T-helper 17 cell (primary cell): ENCODE measurements at regions not wholly inside any gene's neighbourhood (a gene's known extent, or its start where the extent isn't known, plus 50 kb on each side); places are given as distances from the start of the nearest gene placed in this dataset.
"Not testable (repeated sequence)": the region's sequence is repeated elsewhere in the genome, so short reads cannot be mapped to it uniquely, and the experiment has no call there.

Experiments
- ATAC-seq: fragments of 150-1000 bp; cut with Tn5 transposase; 2 replicates; pipeline ENCODE4 v1.10.0; 2021; ENCODE audit warnings: mild to moderate bottlenecking, moderate library complexity
- DNase-seq, 3 donors: peaks; one replicate each; pipeline versions ENCODE4 v3.0.0 to v3.0.0-alpha.2; 2020 to 2021
- H3K9me3 ChIP-seq: one replicate; pipeline ENCODE4 v1.7.0; 2013; ENCODE audit warnings: low read length, mild to moderate bottlenecking; ENCODE audit not compliant: control insufficient read depth, poor library complexity, severe bottlenecking
- H3K27ac Mint-ChIP-seq: one replicate; pipeline ENCODE4 v1.8.0; 2022; ENCODE audit warnings: mild to moderate bottlenecking, moderate library complexity, mixed read lengths
- H3K27me3 Mint-ChIP-seq: one replicate; pipeline ENCODE4 v1.8.0; 2022; ENCODE audit warnings: mixed read lengths
- H3K36me3 Mint-ChIP-seq: one replicate; pipeline ENCODE4 v1.8.0; 2022; ENCODE audit warnings: low read depth, mixed read lengths
- H3K4me1 Mint-ChIP-seq: one replicate; pipeline ENCODE4 v1.8.0; 2022; ENCODE audit warnings: mild to moderate bottlenecking, mixed read lengths
- H3K4me3 Mint-ChIP-seq: one replicate; pipeline ENCODE4 v1.8.0; 2022; ENCODE audit warnings: mild to moderate bottlenecking, moderate library complexity, mixed read lengths

- H3K9me3 ChIP-seq, H3K36me3 Mint-ChIP-seq, H3K4me1 Mint-ChIP-seq, DNase-seq, H3K4me3 Mint-ChIP-seq, ATAC-seq, H3K27ac Mint-ChIP-seq, H3K27me3 Mint-ChIP-seq: not testable (repeated sequence)
Observed at GRCh38 chr21:13514308-13514707, 95.3 kb upstream of the POTED start.

DNA sequence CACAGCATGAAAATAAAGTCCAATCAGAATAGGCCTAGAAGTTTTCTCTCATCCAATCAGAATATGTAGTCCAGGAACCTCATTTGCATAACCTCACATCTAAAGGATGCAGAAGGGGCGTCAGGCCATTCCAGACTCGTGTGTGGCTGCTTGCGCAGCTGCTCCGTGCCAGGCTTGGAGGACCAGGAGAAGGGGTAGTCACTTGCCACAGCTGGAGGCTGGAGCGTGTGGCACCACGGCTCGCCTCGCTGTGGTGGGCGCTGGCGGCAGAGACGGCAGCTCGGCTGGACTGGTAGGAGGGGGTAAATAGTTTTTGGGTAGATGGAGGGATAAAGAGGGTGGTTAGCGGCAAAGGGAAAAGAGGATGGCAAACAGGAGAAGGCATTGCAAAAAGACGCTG, 93.6 kb upstream of the POTED start:
- not testable (repeated sequence) for ATAC-seq, H3K9me3 ChIP-seq, DNase-seq, H3K27ac Mint-ChIP-seq, H3K36me3 Mint-ChIP-seq, H3K4me3 Mint-ChIP-seq, H3K27me3 Mint-ChIP-seq, H3K4me1 Mint-ChIP-seq

DNA sequence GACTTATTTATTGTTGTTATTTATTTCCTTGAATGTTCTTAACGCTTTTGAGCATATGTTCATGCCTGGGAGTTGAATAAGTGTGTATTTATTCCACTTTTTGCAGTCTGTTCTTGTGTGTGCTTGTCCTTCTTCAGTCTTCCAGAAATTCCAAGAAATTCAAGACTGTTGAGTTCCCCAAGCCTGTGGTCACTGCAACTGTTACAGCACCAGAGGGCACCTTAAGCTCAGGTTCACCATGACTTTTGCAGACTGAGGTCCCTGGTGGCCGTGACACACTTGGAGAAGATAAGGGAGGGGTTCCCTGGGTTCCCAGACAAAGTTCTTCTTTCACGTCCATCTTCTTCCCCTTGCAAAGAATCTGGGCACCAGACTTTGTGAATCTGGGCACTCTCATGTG, 89.6 kb upstream of the POTED start:
- H3K27me3 Mint-ChIP-seq, H3K27ac Mint-ChIP-seq: not testable (repeated sequence)

DNA sequence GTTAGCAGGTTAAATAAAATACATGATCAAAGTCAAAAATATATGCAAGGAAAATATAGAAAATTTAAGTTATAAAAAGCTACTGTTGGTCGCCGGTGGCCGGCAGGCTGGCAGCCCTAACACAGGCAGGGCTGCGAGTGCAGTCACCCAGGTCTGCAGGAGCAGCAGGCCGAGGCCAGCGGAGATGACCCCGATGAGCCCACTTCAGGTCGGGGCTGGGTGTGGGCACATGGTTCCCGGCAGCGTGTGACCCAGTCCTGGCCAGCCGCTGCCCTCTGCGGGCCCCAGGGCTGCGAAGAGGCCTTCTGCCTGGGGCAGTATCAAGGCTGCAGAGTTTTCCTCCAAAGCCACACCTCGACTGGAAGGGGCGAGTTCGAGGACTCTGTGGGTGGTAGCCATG, 84.6 kb upstream of the POTED start:
- H3K4me1 Mint-ChIP-seq, ATAC-seq, H3K4me3 Mint-ChIP-seq, H3K27me3 Mint-ChIP-seq, H3K27ac Mint-ChIP-seq, H3K36me3 Mint-ChIP-seq, DNase-seq, H3K9me3 ChIP-seq: not testable (repeated sequence)

More for the DNA sequence above, 89.6 kb upstream of the POTED start:
- not testable (repeated sequence) for DNase-seq, H3K4me1 Mint-ChIP-seq, H3K9me3 ChIP-seq, H3K36me3 Mint-ChIP-seq, ATAC-seq, H3K4me3 Mint-ChIP-seq

GRCh38 chr21:13529082-13529481, 80.5 kb upstream of the POTED start:
- H3K27ac Mint-ChIP-seq, H3K4me3 Mint-ChIP-seq, H3K36me3 Mint-ChIP-seq, H3K4me1 Mint-ChIP-seq, DNase-seq, H3K9me3 ChIP-seq, H3K27me3 Mint-ChIP-seq, ATAC-seq: not testable (repeated sequence)

DNA sequence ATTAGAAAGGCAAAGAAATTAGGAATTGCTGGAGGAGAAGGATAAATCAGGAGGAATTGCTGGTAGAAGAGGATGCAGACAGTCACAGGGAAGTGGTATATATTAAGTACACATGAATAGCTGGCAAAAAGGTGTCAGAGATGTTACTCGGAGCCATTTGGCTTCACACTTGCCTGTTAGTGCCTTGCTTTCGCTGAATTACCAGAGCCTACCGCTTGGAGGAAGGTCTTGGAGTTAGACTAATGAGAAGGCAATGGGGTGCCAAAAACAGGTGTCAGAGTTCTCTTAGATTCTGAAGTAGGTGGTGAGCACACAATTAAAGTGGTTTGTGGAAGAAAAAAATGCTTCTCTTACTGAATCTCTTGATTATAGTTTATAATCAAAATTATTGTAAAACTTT, 79.9 kb upstream of the POTED start:
- H3K4me1 Mint-ChIP-seq, ATAC-seq, H3K4me3 Mint-ChIP-seq, H3K27me3 Mint-ChIP-seq, H3K9me3 ChIP-seq, H3K27ac Mint-ChIP-seq, H3K36me3 Mint-ChIP-seq, DNase-seq: not testable (repeated sequence)

GRCh38 chr21:13530697-13531096, 78.9 kb upstream of the POTED start:
- not testable (repeated sequence) for H3K4me3 Mint-ChIP-seq, ATAC-seq, H3K27me3 Mint-ChIP-seq, H3K36me3 Mint-ChIP-seq, H3K27ac Mint-ChIP-seq, DNase-seq, H3K4me1 Mint-ChIP-seq, H3K9me3 ChIP-seq

DNA sequence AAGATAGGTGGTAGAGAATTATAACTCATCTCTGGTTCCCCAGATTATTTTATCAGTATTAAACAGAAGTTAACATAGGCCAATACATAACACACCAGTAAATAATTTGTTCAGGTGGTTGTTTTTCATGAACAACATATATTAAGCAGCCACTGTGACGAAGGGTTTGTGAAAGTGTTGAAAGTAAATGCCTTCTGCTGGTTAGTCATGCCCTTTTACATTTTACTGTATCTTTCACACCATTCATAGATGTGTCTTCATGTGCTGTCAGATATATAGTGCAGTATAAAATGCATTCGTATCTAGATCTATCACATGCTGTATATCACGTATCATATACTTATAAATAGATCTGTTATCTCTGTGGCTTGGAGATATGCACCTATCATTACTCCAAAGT, 66.1 kb upstream of the POTED start:
- not testable (repeated sequence) for H3K36me3 Mint-ChIP-seq

DNA sequence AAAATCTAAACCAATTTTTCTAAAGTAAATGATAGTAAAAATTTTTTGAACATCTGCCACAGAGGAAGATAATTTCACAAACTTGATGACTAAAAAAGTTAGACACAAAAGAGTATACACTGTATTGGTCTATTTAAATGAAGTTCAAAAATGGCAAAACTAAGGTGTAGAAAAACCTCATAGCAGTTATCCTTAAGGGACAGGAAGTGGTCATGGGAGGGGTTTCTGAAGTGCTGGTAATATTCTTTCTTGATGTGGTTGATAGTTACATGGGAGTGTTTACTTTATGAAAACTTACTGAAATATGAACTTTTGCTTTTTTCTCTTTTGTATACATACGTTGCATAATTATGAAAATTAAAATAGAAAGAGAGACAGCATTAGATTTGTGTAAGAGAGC, 64.1 kb upstream of the POTED start:
- DNase-seq, H3K36me3 Mint-ChIP-seq, H3K4me1 Mint-ChIP-seq, H3K27ac Mint-ChIP-seq, H3K4me3 Mint-ChIP-seq, H3K27me3 Mint-ChIP-seq, H3K9me3 ChIP-seq: not testable (repeated sequence)
- peak; percentile 97 for ATAC-seq

More for the DNA sequence above, 66.1 kb upstream of the POTED start:
- H3K27ac Mint-ChIP-seq, H3K4me3 Mint-ChIP-seq, H3K9me3 ChIP-seq, ATAC-seq, H3K27me3 Mint-ChIP-seq, H3K4me1 Mint-ChIP-seq, DNase-seq: not testable (repeated sequence)
